ENCODE measurements at regions not wholly inside any gene's neighbourhood (a gene's known extent, or its start where the extent isn't known, plus 50 kb on each side); places are given as distances from the start of the nearest gene placed in this dataset.
A peak's percentile ranks its signal among the peaks of the same experiment; 100 is the strongest.

- intact Hi-C loops (cut with micrococcal nuclease): no loop called here
- no peak overlapping the region for H2AFZ ChIP-seq (ENCODE audit: low read length)
- DNase-seq (no peak), ATAC-seq (no peak)
- no peak overlapping the region for H3K4me3 ChIP-seq (ENCODE audit: low read length)
- BruUV-seq (replicated peaks): no TSS peak
- H3K4me1 ChIP-seq (ENCODE audit: insufficient read depth, low read length): peaks cover 4% of the 10 kb centered on the region
- H4K20me1 ChIP-seq (ENCODE audit: low read length): no peaks in the 10 kb centered on the region
- H3K36me3 ChIP-seq (ENCODE audit: low read depth, low read length): no peaks in the 10 kb centered on the region
- H3K27me3 ChIP-seq (ENCODE audit: low read length): no peaks in the 10 kb centered on the region
- no peak overlapping the region for H3K27ac ChIP-seq (ENCODE audit: low read length)
- no peaks in the 10 kb centered on the region for H3F3A ChIP-seq (ENCODE audit: low read length, unreplicated experiment)
- no peaks in the 10 kb centered on the region for H3K9me3 ChIP-seq (ENCODE audit: low read length)
- CTCF ChIA-PET: no interaction called here
- H3K79me2 ChIP-seq (ENCODE audit: low read length): no peaks in the 10 kb centered on the region
- POLR2A ChIA-PET (ENCODE audit: unreplicated experiment): no interaction called here
- TF ChIP-seq CTCF (conservative IDR thresholded peaks at IDR 0.05; ENCODE audit: low read depth, low read length) (no peak), EZH2phosphoT487 (IDR thresholded peaks at IDR 0.05; ENCODE audit: borderline replicate concordance, low read length) (no peak), EZH2 (IDR thresholded peaks at IDR 0.05; ENCODE audit: low read length, unreplicated experiment) (no peak)
- no peaks in the 10 kb centered on the region for H3K9me2 ChIP-seq (replicated peaks; ENCODE audit: low read length)
- H3K4me2 ChIP-seq (ENCODE audit: low read length): no peak overlapping the region
- H3K9ac ChIP-seq (ENCODE audit: low read length): no peak overlapping the region
Observed at GRCh38 chr2:15018814-15019213, 386.3 kb downstream of the LRATD1 start.

- no peaks in the 10 kb centered on the region for H3K9me2 ChIP-seq (replicated peaks; ENCODE audit: low read length)
- peak; percentile 57 for ATAC-seq
- no peak for TF ChIP-seq EZH2phosphoT487 (IDR thresholded peaks at IDR 0.05; ENCODE audit: borderline replicate concordance, low read length)
- TF ChIP-seq CTCF (conservative IDR thresholded peaks at IDR 0.05; ENCODE audit: low read depth, low read length): no peak
- no peak for TF ChIP-seq EZH2 (IDR thresholded peaks at IDR 0.05; ENCODE audit: low read length, unreplicated experiment)
- peak; percentile 68 for DNase-seq
- H3K79me2 ChIP-seq (ENCODE audit: low read length): no peaks in the 10 kb centered on the region
- intact Hi-C loops (cut with micrococcal nuclease): no loop called here
- no TSS peak for BruUV-seq (replicated peaks)
- H3K27me3 ChIP-seq (ENCODE audit: low read length): no peaks in the 10 kb centered on the region
- H3K9ac ChIP-seq (ENCODE audit: low read length): peak overlapping the region; percentile 13; the same call in 1 of the 2 replicates
- H3K4me3 ChIP-seq (ENCODE audit: low read length): no peak overlapping the region
- ChIA-PET CTCF (no interaction called here), POLR2A (ENCODE audit: unreplicated experiment) (no interaction called here)
- no peaks in the 10 kb centered on the region for H4K20me1 ChIP-seq (ENCODE audit: low read length)
- no peaks in the 10 kb centered on the region for H3K36me3 ChIP-seq (ENCODE audit: low read depth, low read length)
- no peaks in the 10 kb centered on the region for H3F3A ChIP-seq (ENCODE audit: low read length, unreplicated experiment)
- no peaks in the 10 kb centered on the region for H3K9me3 ChIP-seq (ENCODE audit: low read length)
- H3K27ac ChIP-seq (ENCODE audit: low read length): peak overlapping the region; percentile 73
- no peak overlapping the region for H2AFZ ChIP-seq (ENCODE audit: low read length)
- 0 out of 2 replicates have a peak overlapping the region, but pooled peaks have one; percentile 27 for H3K4me2 ChIP-seq (ENCODE audit: low read length)
- H3K4me1 ChIP-seq (ENCODE audit: insufficient read depth, low read length): peaks cover 7% of the 10 kb centered on the region
Observed at GRCh38 chr2:15023221-15023620, 390.7 kb downstream of the LRATD1 start.

- Histone ChIP-seq H3K4me1 (ENCODE audit: insufficient read depth, low read length) (0 out of 2 replicates have a peak, but pooled peaks cover 3% of the 10 kb centered on the region), H3K4me3 (ENCODE audit: low read length) (no peak overlapping the region), H4K20me1 (ENCODE audit: low read length) (no peaks in the 10 kb centered on the region), H3F3A (ENCODE audit: low read length, unreplicated experiment) (no peaks in the 10 kb centered on the region), H3K27ac (ENCODE audit: low read length) (no peak overlapping the region), H3K9me2 (replicated peaks; ENCODE audit: low read length) (no peaks in the 10 kb centered on the region), H2AFZ (ENCODE audit: low read length) (no peak overlapping the region), H3K79me2 (ENCODE audit: low read length) (no peaks in the 10 kb centered on the region), H3K27me3 (ENCODE audit: low read length) (no peaks in the 10 kb centered on the region), H3K9me3 (ENCODE audit: low read length) (no peaks in the 10 kb centered on the region), H3K4me2 (ENCODE audit: low read length) (no peak overlapping the region), H3K9ac (ENCODE audit: low read length) (no peak overlapping the region), H3K36me3 (ENCODE audit: low read depth, low read length) (no peaks in the 10 kb centered on the region)
- DNase-seq (no peak), ATAC-seq (no peak)
- BruUV-seq (replicated peaks): no TSS peak
- intact Hi-C loops (cut with micrococcal nuclease): no loop called here
- CTCF ChIA-PET: no interaction called here
- POLR2A ChIA-PET (ENCODE audit: unreplicated experiment): interaction anchor here (0.6 kb wide), 1 partner anchor 395 kb away, joined by 5 read pairs; no protein-coding TSS in a partner anchor
- no peak for TF ChIP-seq EZH2 (IDR thresholded peaks at IDR 0.05; ENCODE audit: low read length, unreplicated experiment)
- no peak for TF ChIP-seq EZH2phosphoT487 (IDR thresholded peaks at IDR 0.05; ENCODE audit: borderline replicate concordance, low read length)
- TF ChIP-seq CTCF (conservative IDR thresholded peaks at IDR 0.05; ENCODE audit: low read depth, low read length): no peak
Observed at GRCh38 chr2:15028406-15028805, 395.9 kb downstream of the LRATD1 start.

All from PC-3 (cell line).